ENCODE measurements at regions not wholly inside any gene's neighbourhood (a gene's known extent, or its start where the extent isn't known, plus 50 kb on each side); places are given as distances from the start of the nearest gene placed in this dataset.

DNA sequence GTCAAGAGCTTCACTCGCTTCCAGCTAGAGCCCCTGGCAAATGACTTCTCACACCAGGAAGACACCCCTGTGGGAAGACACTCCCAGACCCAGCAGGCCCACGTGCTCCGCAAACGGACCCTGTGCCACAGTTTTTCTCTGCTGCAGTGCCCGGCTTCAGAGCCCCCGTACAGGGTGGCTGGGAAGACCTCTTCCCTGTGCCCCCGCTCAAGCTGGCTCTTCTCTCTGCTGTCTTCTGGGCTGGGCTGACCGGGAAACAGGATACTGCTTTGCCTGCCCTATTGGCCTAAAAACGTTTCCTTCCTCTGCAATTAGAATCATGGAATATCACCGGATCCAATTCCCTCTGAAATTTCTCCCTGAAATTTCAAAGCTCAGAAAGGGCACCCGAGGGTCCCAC is 63.7 kb upstream of the CRHR1 start:
- DNase-seq (ENCODE audit: low read depth in 2 of 2), result no peak

DNA sequence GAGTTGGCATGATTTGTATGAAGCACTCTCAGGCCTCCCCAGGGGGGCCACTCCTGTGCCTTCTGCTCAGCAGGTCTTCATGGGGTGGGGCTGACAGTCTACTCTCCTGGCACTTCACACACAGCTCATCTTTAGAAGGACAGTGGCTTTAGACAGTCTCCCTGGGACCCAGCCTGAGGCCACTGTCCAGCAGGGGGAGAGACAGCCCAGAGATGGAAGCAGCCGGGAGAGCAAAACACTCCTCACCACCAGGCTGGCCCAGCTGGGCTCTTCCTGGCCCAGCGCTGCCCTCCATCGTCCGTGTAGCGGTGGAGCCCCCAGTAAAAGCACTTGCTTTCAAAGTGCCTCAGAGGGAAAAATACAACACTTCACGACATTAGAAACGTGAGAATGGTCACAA is 62.0 kb upstream of the CRHR1 start:
- no peak for DNase-seq (ENCODE audit: low read depth in 2 of 2)

DNA sequence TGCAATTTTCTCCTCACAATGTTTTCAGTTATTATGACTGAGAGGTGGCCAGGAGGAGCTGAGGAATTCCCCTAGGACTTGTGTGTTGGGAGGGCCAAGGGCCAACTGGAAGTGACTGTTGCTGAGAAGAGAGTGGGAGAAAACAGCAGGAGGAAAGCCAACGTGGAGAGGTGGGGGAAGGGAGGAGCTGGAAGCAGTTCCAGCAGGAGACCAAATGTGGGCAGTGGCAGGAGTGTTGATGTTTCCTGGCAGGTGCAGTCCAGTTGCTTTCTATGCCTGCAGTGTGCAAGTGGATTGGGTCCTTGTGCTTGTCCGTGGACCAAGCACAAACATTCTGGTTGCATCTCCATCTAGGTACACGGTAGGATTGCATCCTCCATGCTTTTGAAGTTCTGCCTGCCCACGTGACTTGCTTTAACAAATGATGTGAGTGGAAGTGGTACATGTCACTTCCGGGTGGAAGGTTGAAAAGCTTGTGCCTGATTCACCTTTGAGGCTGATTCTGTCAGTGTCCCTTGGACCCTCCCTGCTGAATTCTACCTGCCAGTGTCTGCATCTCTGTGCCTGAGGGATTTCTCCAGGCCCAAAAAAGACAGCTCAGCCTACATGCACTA is 54.7 kb upstream of the CRHR1 start:
- DNase-seq (ENCODE audit: low read depth in 2 of 2), result no peak

DNA sequence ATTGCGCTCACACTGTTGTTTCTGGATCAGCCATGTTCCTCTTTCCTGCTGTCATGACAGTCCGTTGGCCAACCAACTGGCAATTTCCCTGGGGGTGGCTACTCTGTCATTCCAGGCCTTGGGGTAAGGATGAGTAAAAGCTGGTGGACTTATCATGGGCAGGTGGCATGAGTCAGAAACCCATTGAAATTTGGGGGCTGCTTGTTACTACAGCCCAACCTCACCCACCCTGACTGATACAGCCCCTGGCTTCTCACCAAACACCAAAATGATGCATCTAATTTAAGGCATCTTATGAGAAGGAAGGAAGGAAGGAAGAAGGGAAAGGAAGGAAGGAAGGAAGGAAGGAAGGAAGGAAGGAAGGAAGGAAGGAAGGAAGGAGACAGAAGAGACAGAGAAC is 53.9 kb upstream of the CRHR1 start:
- DNase-seq (ENCODE audit: low read depth in 2 of 2), result no peak

DNA sequence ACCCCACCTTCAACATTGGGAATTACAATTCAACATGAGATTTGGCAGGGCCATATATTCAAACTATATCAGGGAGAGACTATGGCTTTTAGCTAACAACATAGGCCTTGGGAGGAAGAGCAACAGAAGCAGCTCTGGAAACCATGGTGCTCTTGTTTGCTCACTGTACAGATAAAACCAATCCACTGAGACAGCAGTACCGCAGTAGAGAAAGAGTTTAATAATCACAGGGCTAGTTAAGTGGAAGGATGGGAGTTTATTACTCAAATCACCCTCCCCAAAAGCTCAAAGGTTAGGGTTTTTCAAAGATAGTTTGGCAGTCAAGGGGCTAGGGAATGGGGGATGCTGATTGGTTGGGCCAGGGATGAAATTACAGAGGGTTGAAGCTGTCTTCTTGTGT is 52.7 kb upstream of the CRHR1 start:
- no peak for DNase-seq (ENCODE audit: low read depth in 2 of 2)

DNA sequence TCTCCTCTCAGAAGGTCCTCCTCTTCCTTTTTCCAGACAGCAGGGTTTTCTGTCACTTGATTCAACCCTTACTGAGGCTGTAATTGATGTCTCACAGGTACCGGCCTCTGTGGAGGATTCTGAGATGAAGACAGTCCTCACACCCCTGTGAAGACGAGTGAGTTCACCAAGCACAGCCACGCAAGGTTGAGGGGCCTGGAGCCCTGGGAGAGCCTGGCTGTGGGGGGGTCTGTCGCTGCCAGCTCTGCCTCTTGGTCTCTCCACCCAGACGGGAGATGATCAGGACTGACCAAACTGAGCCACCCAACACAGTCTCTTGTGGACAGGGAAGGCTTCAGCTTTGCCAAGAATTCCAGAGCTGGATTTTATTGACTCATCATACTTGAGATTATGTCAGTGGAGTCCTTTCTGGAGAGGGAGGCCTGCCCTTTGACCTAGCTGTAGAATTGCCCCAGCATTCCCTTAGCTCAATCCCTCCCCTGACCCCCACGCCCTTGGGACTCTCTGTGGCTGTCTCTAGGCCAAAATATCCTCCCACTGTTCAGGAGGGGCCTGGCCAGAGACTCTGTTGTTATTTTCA is 51.1 kb upstream of the CRHR1 start:
- no peak for DNase-seq (ENCODE audit: low read depth in 2 of 2)

DNA sequence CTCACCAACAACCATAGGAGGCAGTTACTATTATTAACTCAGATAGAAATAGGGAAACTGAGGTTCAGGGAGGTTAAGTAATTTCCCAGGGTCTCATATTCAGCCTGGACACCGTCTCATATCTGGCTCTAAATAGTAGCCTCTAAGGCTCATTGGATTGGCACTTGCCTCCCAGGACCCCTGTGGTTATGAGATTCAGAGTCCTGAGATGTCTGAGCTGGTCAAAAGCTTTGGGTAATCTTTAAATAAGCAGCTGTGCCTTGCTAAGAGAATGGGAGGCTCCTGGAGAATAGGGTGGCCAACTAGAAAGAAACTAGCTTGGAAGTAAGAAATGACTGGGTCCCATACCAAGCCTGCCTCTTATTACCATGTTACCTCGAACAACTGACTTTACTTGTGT is 50.3 kb upstream of the CRHR1 start:
- no peak for DNase-seq (ENCODE audit: low read depth in 2 of 2)

Measured in stimulated activated CD8-positive, alpha-beta memory T cell treated with anti-CD3 and anti-CD28 coated beads, Interleukin-7, amount 100 ng/mL, for 4 hours (primary cell).